K562 (cell line): ENCODE measurements at regions not wholly inside any gene's neighbourhood (a gene's known extent, or its start where the extent isn't known, plus 50 kb on each side); places are given as distances from the start of the nearest gene placed in this dataset.
"Not testable (repeated sequence)": the region's sequence is repeated elsewhere in the genome, so short reads cannot be mapped to it uniquely, and the experiment has no call there.

Experiments
- CTCF ChIP-seq, 3 experiments: IDR thresholded peaks in 2 of 3; conservative IDR thresholded peaks in 1 of 3; 2 replicates each; pipeline ENCODE4 v1.5.1; 2011 to 2012; ENCODE audit warnings: low read length in 3 of 3, mild to moderate bottlenecking in 3 of 3, control low read depth in 2 of 3, improper control_type of control experiment in 1 of 3, inconsistent platforms in 1 of 3, low read depth in 1 of 3, mixed read lengths in 1 of 3, moderate library complexity in 1 of 3; ENCODE audit not compliant: insufficient read depth in 2 of 3
- ERF ChIP-seq: fragments of 450-650 bp; formaldehyde crosslinking; IDR thresholded peaks from 2 replicates; pipeline ENCODE4 v1.4.0; 2020; ENCODE audit warnings: mild to moderate bottlenecking, mixed read lengths
- KDM5B ChIP-seq: fragments of 200-600 bp; sonication (generic); IDR thresholded peaks from 2 replicates; pipeline ENCODE4 v1.6.1; 2012; ENCODE audit warnings: low read depth, mild to moderate bottlenecking, moderate library complexity, low read length, control low read depth, inconsistent platforms; ENCODE audit not compliant: insufficient replicate concordance
- NBN ChIP-seq: fragments of 450-650 bp; IDR thresholded peaks from 2 replicates; pipeline ENCODE4 v1.6.1; 2016; ENCODE audit warnings: low read depth, mild to moderate bottlenecking
- RBM25 ChIP-seq: fragments of 200-400 bp; formaldehyde crosslinking; IDR thresholded peaks from 2 replicates; pipeline ENCODE4 v1.6.1; 2018; ENCODE audit warnings: low read length, low read depth, moderate library complexity; ENCODE audit not compliant: severe bottlenecking
- RBM34 ChIP-seq: fragments of 200-400 bp; formaldehyde crosslinking; IDR thresholded peaks from 2 replicates; pipeline ENCODE4 v1.6.1; 2018; ENCODE audit warnings: low read length, borderline replicate concordance; ENCODE audit not compliant: insufficient read depth
- SRSF9 ChIP-seq: fragments of 200-400 bp; formaldehyde crosslinking; IDR thresholded peaks from 2 replicates; pipeline ENCODE4 v1.6.1; 2017; ENCODE audit warnings: low read depth, low read length, borderline replicate concordance
- ZNF224 ChIP-seq: sonication (generic); formaldehyde crosslinking; IDR thresholded peaks from 2 replicates; pipeline ENCODE4 v1.8.0; 2022; ENCODE audit warnings: mild to moderate bottlenecking, missing genetic modification reagents
- ZNF766 ChIP-seq: fragments of 200-800 bp; sonication (Bioruptor generic); conservative IDR thresholded peaks from 2 replicates; pipeline ENCODE4 v1.6.1; 2016; ENCODE audit warnings: missing genetic modification characterization, missing compliant biosample characterization
- TF ChIP-seq, protein P1 (sequence below): sonication (generic); formaldehyde crosslinking; IDR thresholded peaks from 2 replicates; pipeline ENCODE4 v1.8.1; 2023; ENCODE audit warnings: mild to moderate bottlenecking, missing genetic modification reagents

DNA sequence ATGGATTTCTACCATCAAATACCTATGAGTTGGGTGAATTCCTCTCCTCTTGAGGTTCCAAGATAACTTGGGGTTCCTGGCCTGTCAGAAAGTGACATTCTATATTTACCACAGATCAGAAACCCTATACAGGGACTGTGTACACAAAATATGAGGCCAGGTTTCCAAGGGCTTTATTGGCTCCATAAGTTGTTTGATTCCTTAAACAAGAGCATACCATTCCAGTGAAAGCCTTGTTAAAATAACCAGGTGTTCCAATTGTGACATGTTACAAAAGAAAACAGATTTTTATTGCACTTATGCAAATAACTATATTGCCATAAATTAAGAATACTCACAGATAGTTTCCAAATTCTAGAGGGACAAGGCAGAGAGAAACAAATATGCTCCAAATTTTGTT lies 188.9 kb downstream of the FASLG start:
- not testable (repeated sequence) for TF ChIP-seq CTCF (IDR thresholded peaks at IDR 0.05 in 2 of 3, conservative IDR thresholded peaks at IDR 0.05 in 1 of 3; ENCODE audit: insufficient read depth in 2 of 3, low read depth in 1 of 3, low read length in 3 of 3); ZNF224; KDM5B; ERF (CRISPR knock-in tag); SRSF9; RBM34; NBN; RBM25; ZNF766 (CRISPR knock-in tag)
- TF ChIP-seq, protein P1, sequence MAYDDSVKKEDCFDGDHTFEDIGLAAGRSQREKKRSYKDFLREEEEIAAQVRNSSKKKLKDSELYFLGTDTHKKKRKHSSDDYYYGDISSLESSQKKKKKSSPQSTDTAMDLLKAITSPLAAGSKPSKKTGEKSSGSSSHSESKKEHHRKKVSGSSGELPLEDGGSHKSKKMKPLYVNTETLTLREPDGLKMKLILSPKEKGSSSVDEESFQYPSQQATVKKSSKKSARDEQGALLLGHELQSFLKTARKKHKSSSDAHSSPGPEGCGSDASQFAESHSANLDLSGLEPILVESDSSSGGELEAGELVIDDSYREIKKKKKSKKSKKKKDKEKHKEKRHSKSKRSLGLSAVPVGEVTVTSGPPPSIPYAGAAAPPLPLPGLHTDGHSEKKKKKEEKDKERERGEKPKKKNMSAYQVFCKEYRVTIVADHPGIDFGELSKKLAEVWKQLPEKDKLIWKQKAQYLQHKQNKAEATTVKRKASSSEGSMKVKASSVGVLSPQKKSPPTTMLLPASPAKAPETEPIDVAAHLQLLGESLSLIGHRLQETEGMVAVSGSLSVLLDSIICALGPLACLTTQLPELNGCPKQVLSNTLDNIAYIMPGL (CRISPR knock-in tag): not testable (repeated sequence)
